ENCODE measurements at regions not wholly inside any gene's neighbourhood (a gene's known extent, or its start where the extent isn't known, plus 50 kb on each side); places are given as distances from the start of the nearest gene placed in this dataset.

GRCh38 chr13:73767747-73768315 is 366.4 kb downstream of the KLF12 start:
- no peak overlapping the region for H3K27ac ChIP-seq
- no peak overlapping the region for H3K4me2 ChIP-seq (ENCODE audit: low read length)
- no peaks in the 10 kb centered on the region for H3K79me2 ChIP-seq

GRCh38 chr13:73767191-73767741 is 366.9 kb downstream of the KLF12 start:
- Histone ChIP-seq H3K9ac (no peak overlapping the region), H3K9me3 (ENCODE audit: control insufficient read depth, low read length) (no peaks in the 10 kb centered on the region), H3K4me3 (ENCODE audit: low read depth, low read length) (no peak overlapping the region), H2AFZ (no peak overlapping the region), H3K79me2 (no peaks in the 10 kb centered on the region), H3K27ac (no peak overlapping the region), H3K36me3 (ENCODE audit: control insufficient read depth, insufficient read depth, low read length) (no peaks in the 10 kb centered on the region), H3K27me3 (ENCODE audit: control insufficient read depth, insufficient read depth, low read length) (no peaks in the 10 kb centered on the region), H3K4me2 (ENCODE audit: low read length) (no peak overlapping the region), H3K4me1 (peaks cover 4% of the 10 kb centered on the region)
- TF ChIP-seq CTCF (IDR thresholded peaks at IDR 0.05), result no peak

More at GRCh38 chr13:73767747-73768315, 366.4 kb downstream of the KLF12 start:
- Histone ChIP-seq H3K36me3 (ENCODE audit: control insufficient read depth, insufficient read depth, low read length) (no peaks in the 10 kb centered on the region), H2AFZ (no peak overlapping the region), H3K9ac (no peak overlapping the region), H3K27me3 (ENCODE audit: control insufficient read depth, insufficient read depth, low read length) (no peaks in the 10 kb centered on the region), H3K4me1 (peaks cover 4% of the 10 kb centered on the region), H3K9me3 (ENCODE audit: control insufficient read depth, low read length) (no peaks in the 10 kb centered on the region), H3K4me3 (ENCODE audit: low read depth, low read length) (no peak overlapping the region)
- TF ChIP-seq CTCF (IDR thresholded peaks at IDR 0.05), result no peak

GRCh38 chr13:73765651-73766384 is 368.4 kb downstream of the KLF12 start:
- Histone ChIP-seq H3K79me2 (no peaks in the 10 kb centered on the region), H3K4me3 (ENCODE audit: low read depth, low read length) (peak overlapping the region; percentile 36), H3K4me2 (ENCODE audit: low read length) (peak overlapping the region; percentile 58), H3K4me1 (peaks cover 4% of the 10 kb centered on the region), H3K9ac (no peak overlapping the region), H2AFZ (peak overlapping the region; percentile 7), H3K36me3 (ENCODE audit: control insufficient read depth, insufficient read depth, low read length) (no peaks in the 10 kb centered on the region), H3K27me3 (ENCODE audit: control insufficient read depth, insufficient read depth, low read length) (no peaks in the 10 kb centered on the region), H3K27ac (peak overlapping the region; percentile 47), H3K9me3 (ENCODE audit: control insufficient read depth, low read length) (no peaks in the 10 kb centered on the region)
- TF ChIP-seq CTCF (IDR thresholded peaks at IDR 0.05), result no peak

DNA sequence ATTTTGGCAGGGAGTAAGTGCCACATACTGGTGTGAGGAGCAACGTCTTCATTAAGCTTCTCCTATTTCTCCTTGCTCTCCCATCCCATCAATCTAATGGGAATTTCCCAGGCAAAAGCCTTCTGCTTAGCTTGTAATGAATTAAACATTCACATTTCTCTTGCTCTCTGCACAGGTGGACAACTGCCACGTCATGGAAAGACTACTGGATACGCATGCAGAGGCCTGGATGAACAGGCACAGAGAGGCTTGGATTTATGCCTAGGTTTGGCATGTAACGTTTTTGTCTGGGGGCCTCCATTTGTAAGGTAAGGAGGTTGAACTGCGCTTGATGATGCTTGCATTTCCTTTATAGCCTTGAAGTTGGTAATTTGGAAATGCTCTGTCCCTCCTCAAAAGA is 374.8 kb downstream of the KLF12 start:
- no peak overlapping the region for H3K4me2 ChIP-seq (ENCODE audit: low read length)
- H3K4me1 ChIP-seq, result no peaks in the 10 kb centered on the region
- H3K9me3 ChIP-seq (ENCODE audit: control insufficient read depth, low read length), result no peaks in the 10 kb centered on the region
- TF ChIP-seq CTCF (IDR thresholded peaks at IDR 0.05), result no peak
- no peaks in the 10 kb centered on the region for H3K79me2 ChIP-seq
- H3K27me3 ChIP-seq (ENCODE audit: control insufficient read depth, insufficient read depth, low read length), result no peaks in the 10 kb centered on the region
- no peak overlapping the region for H3K4me3 ChIP-seq (ENCODE audit: low read depth, low read length)
- H2AFZ ChIP-seq, result no peak overlapping the region
- H3K27ac ChIP-seq, result no peak overlapping the region
- no peak overlapping the region for H3K9ac ChIP-seq
- no peaks in the 10 kb centered on the region for H3K36me3 ChIP-seq (ENCODE audit: control insufficient read depth, insufficient read depth, low read length)
